Suppressor macrophage treated with lipopolysaccharide for 4 hours (primary cell): ENCODE measurements at regions not wholly inside any gene's neighbourhood (a gene's known extent, or its start where the extent isn't known, plus 50 kb on each side); places are given as distances from the start of the nearest gene placed in this dataset.
A peak's percentile ranks its signal among the peaks of the same experiment; 100 is the strongest.
"Not testable (repeated sequence)": the region's sequence is repeated elsewhere in the genome, so short reads cannot be mapped to it uniquely, and the experiment has no call there.

Experiments
- DNase-seq: peaks from one replicate; pipeline ENCODE4 v3.0.0-alpha.2; 2020

DNA sequence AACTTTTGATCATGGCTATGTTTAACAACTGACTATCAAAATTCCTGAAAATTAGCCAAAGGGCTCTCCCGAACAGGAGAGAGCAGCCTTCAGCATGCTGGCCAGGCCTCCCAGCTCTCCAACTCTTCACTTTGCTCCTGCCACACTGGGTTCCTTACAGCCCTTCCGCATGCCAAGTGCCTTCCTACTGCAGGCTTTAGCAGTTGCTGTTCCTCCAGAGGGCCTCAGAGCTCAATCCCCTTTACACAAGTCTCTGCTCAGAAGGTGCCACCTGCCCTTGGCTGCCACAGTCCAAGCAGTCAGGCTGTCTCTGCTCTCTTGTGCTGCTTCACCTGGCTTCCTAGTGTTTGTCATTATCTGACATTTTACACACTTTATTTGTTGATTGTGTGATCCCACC, 553.1 kb upstream of the PPP2R3A start:
- no peak for DNase-seq

- no peak for DNase-seq
These were observed 549.3 kb upstream of the PPP2R3A start for GRCh38 chr3:135416182-135416581.

DNA sequence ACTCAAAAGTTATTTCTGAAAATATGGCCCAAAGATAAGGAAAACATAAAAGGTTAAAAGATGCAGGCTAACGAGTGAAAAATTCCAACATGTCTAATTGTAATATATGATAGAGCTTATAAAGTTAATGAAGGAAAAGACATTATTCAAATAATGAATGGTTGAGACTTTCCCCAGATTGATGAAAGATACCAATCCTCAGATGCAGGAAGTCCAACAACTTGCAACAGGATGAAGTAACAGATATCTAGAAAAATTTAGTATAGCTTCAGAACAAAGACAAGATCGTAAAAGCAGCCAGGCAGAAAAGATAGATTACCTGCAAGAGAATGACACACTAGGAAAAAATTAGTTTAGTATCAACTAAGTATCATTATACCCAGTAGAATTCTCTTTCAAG, 546.4 kb upstream of the PPP2R3A start:
- DNase-seq, result no peak

GRCh38 chr3:135426508-135426907, 539.0 kb upstream of the PPP2R3A start:
- no peak for DNase-seq

DNA sequence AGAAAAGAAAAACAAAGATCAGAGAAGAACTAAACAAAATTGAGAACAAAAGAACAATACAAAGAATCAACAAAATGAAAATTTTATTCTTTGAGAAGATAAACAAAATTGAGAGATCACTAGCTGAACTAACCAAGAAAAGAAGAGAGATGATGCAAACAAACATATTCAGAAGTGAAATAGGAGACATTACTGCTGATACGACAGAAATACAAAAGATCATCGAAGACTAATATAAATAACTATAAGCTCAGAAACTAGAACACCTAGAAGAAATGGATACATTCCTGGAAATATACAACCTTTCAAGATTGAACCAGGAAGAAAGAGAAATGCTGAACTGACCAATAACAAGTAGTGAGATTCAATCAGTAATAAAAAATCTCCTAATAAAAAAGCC, 533.1 kb upstream of the PPP2R3A start:
- no peak for DNase-seq

DNA sequence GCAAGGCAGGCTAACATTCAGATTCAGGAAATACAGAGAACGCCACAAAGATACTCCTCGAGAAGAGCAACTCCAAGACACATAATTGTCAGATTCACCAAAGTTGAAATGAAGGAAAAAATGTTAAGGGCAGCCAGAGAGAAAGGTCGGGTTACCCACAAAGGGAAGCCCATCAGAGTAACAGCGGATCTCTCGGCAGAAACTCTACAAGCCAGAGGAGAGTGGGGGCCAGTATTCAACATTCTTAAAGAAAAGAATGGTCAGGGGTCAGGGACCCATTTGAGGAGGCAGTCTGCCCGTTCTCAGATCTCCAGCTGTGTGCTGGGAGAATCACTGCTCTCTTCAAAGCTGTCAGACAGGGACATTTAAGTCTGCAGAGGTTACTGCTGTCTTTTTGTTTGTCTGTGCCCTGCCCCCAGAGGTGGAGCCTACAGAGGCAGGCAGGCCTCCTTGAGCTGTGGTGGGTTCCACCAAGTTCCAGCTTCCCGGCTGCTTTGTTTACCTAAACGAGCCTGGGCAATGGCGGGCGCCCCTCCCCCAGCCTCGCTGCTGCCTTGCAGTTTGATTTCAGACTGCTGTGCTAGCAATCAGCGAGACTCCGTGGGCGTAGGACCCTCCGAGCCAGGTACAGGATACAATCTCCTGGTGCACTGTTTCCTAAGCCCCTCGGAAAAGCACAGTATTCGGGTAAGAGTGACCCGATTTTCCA, 526.5 kb upstream of the PPP2R3A start:
- DNase-seq, result not testable (repeated sequence)

GRCh38 chr3:135439632-135440031, 525.9 kb upstream of the PPP2R3A start:
- not testable (repeated sequence) for DNase-seq

- DNase-seq, result no peak
These were observed 525.3 kb upstream of the PPP2R3A start for GRCh38 chr3:135440233-135440632.

- DNase-seq, result no peak
These were observed 524.8 kb upstream of the PPP2R3A start for GRCh38 chr3:135440746-135441145.

DNA sequence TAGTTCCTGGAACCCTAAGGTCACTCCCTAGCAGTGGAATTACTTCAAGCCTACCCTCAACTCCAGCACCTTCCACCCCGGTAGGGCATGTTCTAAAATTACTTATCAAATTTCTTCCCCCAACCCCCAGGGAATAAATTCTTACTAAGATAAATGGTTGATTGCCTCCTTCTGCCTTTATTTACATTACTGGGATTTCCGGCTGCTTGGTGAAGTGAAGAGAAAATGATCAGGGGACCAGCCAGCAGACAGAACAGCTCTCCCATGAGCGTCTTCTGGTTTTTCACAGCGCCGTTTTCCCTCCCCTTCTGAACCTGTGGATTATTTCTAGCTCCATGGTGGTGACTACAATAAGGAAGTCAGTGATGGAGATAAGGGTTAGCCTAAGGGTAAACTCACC, 521.5 kb upstream of the PPP2R3A start:
- DNase-seq, result no peak

- no peak for DNase-seq
These were observed 518.0 kb upstream of the PPP2R3A start for GRCh38 chr3:135447483-135447882.

- DNase-seq, result no peak
These were observed 517.0 kb upstream of the PPP2R3A start for GRCh38 chr3:135448520-135448919.

- no peak for DNase-seq
These were observed 516.5 kb upstream of the PPP2R3A start for GRCh38 chr3:135449046-135449445.

GRCh38 chr3:135451037-135451785, 514.3 kb upstream of the PPP2R3A start:
- DNase-seq, result peak; percentile 2

DNA sequence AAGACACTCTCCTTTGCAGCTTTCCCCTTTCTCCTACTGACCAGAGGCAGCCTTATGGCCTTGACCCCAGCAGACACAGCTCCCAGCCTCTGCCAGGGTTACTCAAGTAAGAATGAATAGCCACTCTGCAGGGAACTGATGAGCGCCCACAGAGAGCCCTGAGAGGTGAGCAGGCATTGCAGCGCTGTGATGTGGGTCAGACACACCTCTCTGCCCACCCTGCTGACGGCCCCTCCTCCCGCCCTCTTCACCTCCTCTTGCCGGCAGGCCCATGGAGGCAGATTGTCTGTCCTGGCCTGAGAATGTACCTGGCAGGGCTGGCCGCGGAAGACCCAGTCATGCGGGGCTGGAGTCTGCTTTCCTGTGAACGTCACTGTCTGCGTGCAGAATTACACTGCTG, 512.6 kb upstream of the PPP2R3A start:
- no peak for DNase-seq

GRCh38 chr3:135453326-135453725, 512.2 kb upstream of the PPP2R3A start:
- no peak for DNase-seq

DNA sequence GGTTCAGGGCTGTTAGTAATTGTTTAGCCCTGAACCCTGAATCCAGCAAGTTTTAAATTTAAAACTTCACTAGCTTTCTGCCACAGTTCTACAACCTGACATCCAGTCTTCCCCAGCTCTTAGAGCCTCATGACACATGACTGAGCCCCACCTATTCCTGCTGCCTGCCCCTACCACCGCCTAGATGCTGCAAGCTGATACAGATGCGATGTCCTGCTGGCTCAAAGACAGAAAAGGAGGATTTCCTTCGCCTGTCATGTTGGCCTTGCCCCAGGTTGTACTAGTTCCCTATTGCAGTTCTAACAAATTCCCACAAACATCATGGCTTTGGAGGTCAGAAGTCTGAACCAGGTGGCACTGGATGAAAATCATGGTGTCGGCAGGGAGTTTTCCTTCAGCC, 510.6 kb upstream of the PPP2R3A start:
- no peak for DNase-seq

- DNase-seq, result no peak
These were observed 509.3 kb upstream of the PPP2R3A start for GRCh38 chr3:135456108-135456790.

- no peak for DNase-seq
These were observed 506.8 kb upstream of the PPP2R3A start for GRCh38 chr3:135458541-135459322.

- no peak for DNase-seq
These were observed 505.3 kb upstream of the PPP2R3A start for GRCh38 chr3:135460273-135460672.

- no peak for DNase-seq
These were observed 493.6 kb upstream of the PPP2R3A start for GRCh38 chr3:135471911-135472310.

DNA sequence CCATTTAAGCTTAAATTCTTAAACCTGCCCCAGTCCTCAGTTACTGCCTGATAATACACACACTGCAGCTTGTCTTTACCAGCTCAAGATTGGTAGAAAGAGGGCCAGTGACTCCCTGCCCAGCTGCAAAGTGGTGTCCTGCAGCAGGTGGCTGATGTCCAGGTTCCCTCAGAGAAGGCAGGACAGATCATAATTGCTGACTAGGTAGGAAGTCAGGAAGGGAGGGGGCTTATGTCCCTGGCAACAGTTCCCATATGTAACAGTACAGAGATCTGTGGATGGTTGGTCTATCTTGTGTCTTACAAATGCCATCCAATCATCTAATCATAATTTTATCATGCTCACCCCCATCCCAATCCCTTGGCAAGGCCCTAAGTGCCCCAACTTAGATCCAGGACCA, 492.1 kb upstream of the PPP2R3A start:
- DNase-seq, result no peak

DNA sequence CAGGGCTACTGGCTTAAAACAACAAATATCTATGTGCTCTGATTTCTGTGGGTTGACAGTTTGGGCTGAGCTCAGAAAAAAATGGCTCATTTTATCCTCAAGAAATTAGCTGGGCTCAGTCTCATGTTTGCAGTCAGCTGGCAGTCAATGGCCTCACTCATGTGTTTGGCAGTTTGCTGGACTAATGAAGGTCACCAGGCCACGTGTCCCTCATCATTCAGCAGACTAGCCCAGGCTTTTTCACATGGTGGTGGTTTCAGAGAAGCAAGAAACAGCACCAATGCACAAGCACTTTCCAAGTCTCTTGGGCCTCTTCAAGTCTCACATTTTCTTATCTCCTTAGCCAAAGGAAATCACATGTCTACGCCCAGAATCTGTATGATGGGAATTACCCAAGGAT, 478.3 kb upstream of the PPP2R3A start:
- DNase-seq, result no peak
